ENCODE measurements at regions not wholly inside any gene's neighbourhood (a gene's known extent, or its start where the extent isn't known, plus 50 kb on each side); places are given as distances from the start of the nearest gene placed in this dataset.

DNA sequence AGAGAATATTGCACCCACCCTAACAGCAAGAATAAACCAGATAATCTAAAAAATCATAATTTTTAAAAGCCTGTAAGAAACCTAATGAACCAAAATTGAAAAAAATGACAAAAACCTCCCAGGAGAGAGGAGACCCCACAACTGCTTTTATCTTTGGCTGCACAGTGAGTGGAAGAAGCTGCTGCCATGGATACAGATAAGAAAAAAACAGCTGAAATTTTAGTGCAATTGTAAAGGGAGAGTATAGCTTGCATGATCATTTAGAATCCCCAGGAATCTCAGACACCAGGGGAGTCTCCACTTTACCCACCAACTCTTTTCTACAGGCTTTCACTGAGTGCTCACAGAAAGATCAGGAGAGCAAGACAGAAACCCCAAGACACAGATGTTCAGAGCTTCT, 338.1 kb upstream of the NCKAP5 start:
- TF ChIP-seq FOSL2 (IDR thresholded peaks at IDR 0.05; ENCODE audit: borderline replicate concordance, low read depth) (no peak), EP300 (IDR thresholded peaks at IDR 0.05; ENCODE audit: borderline replicate concordance in 1 of 2, low read depth in 1 of 2, low read length in 1 of 2) (no peak), RXRA (IDR thresholded peaks at IDR 0.05; ENCODE audit: borderline replicate concordance, low read depth) (no peak), RFX5 (IDR thresholded peaks at IDR 0.05; ENCODE audit: low read length) (no peak), ELF1 (IDR thresholded peaks at IDR 0.05) (no peak), POLR2AphosphoS5 (IDR thresholded peaks at IDR 0.05; ENCODE audit: low read depth, low read length) (no peak), EZH2phosphoT487 (IDR thresholded peaks at IDR 0.05; ENCODE audit: borderline replicate concordance, low read depth) (no peak), TAF1 (IDR thresholded peaks at IDR 0.05; ENCODE audit: borderline replicate concordance, low read depth, low read length) (no peak), NFIC (IDR thresholded peaks at IDR 0.05; ENCODE audit: borderline replicate concordance) (no peak), FOXJ3 (CRISPR knock-in tag; IDR thresholded peaks at IDR 0.05) (no peak)
- TF ChIP-seq, protein P1, sequence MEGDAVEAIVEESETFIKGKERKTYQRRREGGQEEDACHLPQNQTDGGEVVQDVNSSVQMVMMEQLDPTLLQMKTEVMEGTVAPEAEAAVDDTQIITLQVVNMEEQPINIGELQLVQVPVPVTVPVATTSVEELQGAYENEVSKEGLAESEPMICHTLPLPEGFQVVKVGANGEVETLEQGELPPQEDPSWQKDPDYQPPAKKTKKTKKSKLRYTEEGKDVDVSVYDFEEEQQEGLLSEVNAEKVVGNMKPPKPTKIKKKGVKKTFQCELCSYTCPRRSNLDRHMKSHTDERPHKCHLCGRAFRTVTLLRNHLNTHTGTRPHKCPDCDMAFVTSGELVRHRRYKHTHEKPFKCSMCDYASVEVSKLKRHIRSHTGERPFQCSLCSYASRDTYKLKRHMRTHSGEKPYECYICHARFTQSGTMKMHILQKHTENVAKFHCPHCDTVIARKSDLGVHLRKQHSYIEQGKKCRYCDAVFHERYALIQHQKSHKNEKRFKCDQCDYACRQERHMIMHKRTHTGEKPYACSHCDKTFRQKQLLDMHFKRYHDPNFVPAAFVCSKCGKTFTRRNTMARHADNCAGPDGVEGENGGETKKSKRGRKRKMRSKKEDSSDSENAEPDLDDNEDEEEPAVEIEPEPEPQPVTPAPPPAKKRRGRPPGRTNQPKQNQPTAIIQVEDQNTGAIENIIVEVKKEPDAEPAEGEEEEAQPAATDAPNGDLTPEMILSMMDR (IDR thresholded peaks at IDR 0.05): no peak
- TF ChIP-seq, protein P2, sequence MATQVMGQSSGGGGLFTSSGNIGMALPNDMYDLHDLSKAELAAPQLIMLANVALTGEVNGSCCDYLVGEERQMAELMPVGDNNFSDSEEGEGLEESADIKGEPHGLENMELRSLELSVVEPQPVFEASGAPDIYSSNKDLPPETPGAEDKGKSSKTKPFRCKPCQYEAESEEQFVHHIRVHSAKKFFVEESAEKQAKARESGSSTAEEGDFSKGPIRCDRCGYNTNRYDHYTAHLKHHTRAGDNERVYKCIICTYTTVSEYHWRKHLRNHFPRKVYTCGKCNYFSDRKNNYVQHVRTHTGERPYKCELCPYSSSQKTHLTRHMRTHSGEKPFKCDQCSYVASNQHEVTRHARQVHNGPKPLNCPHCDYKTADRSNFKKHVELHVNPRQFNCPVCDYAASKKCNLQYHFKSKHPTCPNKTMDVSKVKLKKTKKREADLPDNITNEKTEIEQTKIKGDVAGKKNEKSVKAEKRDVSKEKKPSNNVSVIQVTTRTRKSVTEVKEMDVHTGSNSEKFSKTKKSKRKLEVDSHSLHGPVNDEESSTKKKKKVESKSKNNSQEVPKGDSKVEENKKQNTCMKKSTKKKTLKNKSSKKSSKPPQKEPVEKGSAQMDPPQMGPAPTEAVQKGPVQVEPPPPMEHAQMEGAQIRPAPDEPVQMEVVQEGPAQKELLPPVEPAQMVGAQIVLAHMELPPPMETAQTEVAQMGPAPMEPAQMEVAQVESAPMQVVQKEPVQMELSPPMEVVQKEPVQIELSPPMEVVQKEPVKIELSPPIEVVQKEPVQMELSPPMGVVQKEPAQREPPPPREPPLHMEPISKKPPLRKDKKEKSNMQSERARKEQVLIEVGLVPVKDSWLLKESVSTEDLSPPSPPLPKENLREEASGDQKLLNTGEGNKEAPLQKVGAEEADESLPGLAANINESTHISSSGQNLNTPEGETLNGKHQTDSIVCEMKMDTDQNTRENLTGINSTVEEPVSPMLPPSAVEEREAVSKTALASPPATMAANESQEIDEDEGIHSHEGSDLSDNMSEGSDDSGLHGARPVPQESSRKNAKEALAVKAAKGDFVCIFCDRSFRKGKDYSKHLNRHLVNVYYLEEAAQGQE (IDR thresholded peaks at IDR 0.05; ENCODE audit: low read depth, low read length): no peak
- TF ChIP-seq, protein P3, sequence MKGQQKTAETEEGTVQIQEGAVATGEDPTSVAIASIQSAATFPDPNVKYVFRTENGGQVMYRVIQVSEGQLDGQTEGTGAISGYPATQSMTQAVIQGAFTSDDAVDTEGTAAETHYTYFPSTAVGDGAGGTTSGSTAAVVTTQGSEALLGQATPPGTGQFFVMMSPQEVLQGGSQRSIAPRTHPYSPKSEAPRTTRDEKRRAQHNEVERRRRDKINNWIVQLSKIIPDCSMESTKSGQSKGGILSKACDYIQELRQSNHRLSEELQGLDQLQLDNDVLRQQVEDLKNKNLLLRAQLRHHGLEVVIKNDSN (IDR thresholded peaks at IDR 0.05; ENCODE audit: borderline replicate concordance, low read depth): no peak
